HG02885 (cell line): ENCODE measurements at regions not wholly inside any gene's neighbourhood (a gene's known extent, or its start where the extent isn't known, plus 50 kb on each side); places are given as distances from the start of the nearest gene placed in this dataset.
"Not testable (repeated sequence)": the region's sequence is repeated elsewhere in the genome, so short reads cannot be mapped to it uniquely, and the experiment has no call there.

ENCODE experiments used
- ATAC-seq: cut with Tn5 transposase; IDR thresholded peaks from one replicate; pipeline ENCODE4 v1.9.1; 2021; ENCODE audit warnings: mild to moderate bottlenecking; ENCODE audit not compliant: unreplicated experiment, poor library complexity

DNA sequence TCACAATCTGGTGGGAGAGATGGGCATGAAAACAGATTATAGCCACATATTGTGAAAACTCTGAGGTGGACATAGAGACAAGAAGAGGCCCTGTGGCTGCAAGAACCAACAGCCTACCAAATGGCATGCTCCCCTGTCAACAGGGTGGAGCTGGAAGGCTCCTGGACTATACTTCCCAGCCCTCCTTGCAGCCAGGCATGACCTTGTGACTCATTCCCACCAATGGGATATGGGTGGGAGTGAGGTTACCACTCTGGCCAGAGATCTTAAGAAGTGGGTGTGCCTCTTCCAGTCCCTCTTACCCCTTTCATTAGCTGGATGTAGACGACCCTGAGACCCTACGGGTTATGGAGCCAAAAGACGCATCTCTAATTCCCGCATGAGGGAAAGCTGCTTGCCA is 126.4 kb upstream of the ZBED5 start:
- no peak for ATAC-seq

DNA sequence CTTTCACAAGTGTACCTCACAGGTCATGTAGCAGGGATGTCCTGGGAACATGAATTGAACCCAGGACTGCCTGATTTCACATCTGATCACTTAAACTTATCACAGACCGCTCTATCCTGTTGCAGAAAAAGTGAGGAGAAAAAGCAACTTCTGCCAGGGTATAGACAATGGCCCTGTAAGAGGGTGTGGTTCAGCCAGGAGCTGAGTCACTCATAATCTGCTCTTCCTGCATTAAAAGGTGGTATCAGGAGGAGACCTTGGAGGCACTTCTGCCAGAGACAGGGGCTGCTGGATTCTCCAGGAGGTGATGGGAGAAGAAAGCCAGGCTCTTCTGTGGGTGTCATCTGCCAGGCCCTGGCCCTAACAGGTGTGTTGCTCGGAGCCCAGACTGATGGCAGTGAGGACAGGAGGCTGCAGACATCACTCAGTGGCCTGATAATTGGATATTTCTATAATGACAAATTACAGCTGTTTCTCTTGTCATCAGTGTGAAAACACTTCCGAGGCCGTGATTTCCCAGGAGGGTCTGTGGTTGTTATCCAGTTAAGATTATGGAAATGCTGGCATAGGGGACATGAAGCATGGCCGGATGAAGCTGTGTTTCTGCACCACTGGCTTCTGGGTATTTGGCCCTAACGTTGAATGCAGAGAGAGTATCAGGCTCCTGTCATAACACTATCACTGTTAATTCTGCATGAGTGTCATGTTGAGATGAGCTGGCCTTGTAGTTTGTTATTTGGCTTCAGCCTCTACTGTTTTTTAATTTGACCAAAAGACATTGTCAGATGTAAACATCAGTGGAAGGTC is 125.1 kb upstream of the ZBED5 start:
- no peak for ATAC-seq

DNA sequence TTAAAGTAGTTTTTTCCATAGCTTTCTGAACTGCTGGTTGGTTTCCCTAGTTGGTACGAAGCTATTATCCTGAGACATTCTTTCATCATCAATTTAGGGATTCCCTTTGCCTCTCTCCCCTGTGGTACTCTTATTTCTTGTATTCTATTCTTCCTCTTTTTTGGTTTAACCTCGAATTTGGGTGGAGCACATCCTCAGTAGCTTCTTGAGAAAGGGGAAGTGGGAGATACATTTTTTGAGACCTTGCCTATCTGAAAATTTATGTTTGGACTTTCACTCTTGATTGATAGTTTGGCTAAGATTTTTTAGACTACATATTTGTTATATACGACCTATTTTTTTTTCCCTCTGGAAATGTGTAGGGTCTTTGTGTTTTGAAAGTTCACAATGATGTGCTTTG is 121.7 kb upstream of the ZBED5 start:
- ATAC-seq = no peak

DNA sequence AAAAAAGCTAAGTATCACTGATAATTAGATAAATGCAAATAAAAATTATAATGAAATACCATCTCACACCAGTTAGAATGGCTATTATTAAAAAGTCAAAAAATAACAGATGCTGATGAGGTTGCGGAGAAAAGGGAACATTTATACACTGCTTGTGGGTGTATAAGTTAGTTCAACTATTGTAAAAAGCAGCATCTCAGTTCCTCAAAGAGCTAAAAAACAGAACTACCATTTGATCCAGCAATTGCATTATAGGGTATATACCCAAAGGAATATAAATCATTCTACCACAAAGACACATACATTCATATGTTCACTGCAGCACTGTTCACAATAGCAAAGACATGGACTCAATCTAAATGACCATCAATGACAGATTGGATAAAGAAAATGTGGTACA is 120.3 kb upstream of the ZBED5 start:
- no peak for ATAC-seq

DNA sequence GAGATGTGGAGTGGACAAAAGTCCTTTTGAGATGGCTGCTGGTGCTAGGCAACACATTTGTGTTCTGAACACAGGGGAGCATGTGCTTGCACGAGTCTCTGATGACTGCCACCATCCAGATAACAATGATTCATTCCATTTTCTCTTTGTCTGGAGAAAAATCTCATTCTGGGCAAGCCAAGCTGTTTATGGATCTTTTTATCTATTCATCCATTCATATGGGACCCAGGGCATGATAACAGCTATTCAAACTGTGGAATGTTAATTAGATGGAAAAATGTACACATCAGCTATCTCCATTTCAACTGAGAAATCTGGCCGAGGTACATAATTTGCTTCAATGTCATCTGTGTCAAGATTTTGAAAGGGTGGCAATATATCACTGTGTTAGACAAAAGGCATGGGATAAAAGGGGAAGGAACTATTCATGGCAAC is 117.5 kb upstream of the ZBED5 start:
- ATAC-seq = no peak

DNA sequence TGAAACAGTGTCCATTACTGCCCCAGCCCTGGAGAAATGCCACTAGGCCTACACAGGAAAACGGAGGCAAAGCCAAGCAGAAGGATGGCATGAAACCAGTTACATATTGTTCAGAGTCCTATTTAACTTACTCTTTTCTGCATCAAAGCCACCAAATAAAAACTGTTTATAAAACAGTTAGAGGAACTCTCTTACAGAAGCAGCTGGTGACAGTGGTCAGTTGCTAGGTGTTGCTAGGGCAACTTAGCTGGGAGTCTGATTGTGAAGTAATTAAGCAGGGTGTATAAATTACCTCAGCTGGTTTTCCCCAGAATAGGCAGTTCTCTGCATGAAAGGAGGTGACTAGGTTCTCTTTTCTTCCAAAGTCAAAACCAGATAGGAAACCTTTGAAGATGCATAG is 115.6 kb upstream of the ZBED5 start:
- ATAC-seq = no peak

DNA sequence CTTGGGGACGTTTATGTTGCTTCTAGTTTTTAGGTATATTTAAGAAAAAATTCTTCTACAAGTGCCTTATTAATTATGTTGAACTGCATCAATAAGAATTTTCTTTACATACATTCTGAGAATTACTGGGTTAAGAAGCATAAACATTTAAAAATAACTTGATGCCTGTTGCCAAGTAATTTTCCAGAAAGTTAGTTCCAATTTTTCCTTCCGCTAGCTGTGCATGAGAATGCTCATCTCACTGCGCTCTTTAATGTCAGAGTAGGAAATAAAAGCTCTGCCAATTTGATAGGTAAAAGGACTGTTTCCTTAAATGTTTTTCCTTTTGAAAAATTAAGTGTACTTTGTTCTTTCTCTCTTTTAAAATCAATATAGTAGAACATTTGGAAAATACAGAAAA is 113.1 kb upstream of the ZBED5 start:
- ATAC-seq = no peak

DNA sequence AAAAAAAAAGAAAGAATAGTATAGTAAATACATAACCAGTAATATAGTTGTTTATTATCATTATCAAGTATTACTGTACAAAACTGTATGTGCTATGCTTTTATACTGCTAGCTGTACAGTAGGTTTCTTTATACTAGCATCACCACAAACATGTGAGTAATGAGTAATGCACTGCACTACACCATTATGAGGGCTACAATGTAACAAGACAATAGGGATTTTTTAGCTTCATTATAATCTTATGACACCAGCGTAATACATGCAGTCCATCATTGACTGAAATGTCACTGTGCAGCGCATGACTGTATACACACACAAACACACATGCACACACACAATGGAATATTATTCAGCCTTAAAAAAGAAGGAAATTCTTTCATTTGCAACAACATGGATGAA is 111.5 kb upstream of the ZBED5 start:
- no peak for ATAC-seq

DNA sequence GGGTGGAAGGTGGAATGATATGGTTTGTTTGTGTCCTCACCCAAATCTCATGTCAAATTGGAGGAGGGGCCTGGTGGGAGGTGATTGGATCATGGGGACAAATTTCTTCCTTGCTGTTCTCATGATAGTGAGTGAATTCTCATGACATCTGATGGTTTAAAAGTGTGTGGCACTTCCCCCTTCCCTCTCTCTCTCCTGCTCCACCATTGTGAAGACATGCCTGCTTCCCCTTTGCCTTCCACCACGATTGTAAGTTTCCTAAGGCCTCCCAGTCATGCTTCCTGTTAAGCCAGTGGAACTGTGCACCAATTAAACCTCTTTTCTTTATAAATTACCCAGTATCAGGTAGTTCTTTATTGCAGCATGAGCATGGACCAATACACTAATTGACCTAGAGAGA is 99.0 kb upstream of the ZBED5 start:
- ATAC-seq = not testable (repeated sequence)

DNA sequence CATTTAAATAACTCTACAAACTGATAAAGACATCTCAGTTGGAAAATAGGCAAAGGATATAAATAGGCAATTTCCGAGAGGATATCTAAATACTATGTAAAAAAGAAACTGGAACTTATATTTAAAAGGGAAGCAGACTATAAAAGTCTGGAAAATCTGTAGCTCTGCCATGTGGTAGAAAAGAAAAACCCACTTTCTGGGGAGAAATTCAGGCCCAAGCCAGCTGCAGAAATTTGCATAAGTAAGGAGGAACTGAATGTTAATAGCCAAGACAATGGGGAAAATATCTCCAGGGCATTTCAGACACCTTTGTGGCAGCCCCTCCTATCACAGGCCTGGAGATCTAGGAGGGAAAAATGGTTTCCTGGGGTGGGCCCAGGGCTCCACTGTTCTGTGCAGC is 97.8 kb upstream of the ZBED5 start:
- ATAC-seq = no peak

DNA sequence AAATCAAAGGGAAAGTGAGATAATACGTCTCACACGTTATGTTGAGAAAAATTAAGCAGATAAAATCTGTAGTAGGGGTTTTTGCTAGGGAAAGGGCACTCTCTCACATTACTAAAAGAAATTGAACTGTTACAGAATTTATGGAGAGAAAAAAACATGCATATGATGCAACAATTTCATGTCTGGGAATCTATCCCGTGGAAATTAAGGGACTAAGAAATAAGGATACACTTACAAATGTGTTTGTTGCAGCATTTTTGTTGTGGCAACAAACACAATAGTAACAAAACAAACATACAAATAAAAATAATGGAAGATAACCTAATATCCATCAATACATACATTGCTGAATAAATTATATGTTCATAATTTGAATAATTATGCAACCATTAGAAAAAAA is 96.3 kb upstream of the ZBED5 start:
- no peak for ATAC-seq

DNA sequence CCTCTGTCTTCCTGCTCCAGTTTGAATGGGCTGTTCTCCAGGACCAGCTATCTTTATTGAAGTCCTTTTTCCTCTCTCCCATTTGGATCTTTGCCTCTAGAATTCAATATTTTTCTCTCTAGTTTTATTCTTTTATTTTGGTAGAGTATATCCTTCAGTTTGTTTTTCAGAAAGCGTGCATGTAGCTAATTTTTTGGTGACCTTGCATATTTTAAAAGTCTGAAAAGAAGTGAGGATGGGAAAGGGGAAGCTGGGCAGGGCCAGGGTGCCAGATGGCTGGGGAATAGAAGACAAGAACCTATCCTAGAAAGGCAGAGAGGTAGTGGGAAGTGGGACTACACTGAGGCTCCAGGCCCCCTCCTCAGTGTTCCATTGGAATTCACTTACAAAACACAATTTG is 95.0 kb upstream of the ZBED5 start:
- ATAC-seq = no peak

DNA sequence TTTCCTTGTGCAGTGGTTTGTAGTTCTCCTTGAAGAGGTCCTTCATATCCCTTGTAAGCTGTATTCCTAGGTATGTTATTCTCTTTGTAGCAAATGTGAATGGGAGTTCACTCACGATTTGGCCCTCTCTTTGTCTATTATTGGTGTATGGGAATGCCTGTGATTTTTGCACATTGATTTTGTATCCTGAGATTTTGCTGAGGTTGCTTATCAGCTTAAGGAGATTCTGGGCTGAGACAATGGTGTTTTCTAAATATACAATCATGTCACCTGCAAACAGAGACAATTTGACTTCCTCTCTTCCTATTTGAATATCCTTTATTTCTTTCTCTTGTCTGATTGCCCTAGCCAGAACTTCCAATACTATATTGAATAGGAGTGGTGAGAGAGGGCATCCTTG is 90.1 kb upstream of the ZBED5 start:
- ATAC-seq = not testable (repeated sequence)

DNA sequence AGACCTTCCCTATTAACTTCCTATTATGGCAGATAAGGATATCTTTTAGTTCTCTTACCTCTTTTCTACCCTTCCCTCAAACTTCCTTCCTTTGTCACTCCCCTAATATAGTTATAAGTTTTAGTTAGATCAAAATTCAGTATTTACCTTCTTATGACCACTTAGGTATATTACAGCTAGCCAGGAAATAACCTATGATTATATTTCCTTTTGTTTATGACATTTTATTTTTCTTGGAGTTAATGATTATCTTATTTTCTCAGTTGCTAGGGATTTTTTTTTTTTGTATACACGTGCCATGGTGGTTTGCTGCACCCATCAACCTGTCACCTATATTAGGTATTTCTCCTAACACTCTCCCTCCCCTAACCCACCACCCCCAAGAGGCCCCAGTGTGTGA is 88.2 kb upstream of the ZBED5 start:
- no peak for ATAC-seq

DNA sequence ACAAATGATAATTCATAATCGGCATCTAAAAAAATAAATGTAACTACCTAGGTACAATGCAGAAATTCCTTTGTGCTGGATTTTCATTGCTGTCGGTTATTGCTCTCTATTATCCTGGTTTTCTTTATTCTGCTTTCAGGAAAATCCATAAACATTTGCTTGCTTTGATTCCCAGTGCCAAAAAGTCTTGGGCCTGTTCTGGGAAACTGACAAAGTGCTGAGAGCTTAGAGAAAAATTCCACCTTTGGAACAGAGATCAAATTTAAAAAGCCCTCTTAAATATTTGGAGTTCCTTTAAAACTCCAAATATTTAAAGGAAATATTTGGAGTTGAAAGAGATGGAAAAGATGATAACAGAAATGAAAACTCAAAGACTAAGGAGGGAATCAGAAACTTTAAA is 87.3 kb upstream of the ZBED5 start:
- no peak for ATAC-seq

DNA sequence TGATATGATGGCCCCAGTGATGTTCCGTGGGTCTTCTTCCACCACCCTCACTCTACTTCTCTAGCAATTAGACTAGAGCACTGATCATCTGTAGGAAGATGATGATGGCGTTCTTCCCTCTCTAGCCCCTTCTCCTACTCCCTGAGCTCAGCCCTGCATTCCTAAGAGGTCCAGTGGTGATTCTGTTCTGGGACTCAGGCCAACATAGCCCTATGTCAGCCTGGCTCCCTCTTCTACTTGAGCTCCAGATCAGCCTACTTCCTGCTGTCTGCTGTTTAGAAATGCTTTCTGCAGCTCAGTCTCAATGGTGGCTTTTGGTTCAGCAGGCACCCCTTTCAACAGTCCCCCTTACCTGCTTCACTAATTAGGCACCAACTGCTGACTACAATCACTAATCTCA is 86.1 kb upstream of the ZBED5 start:
- no peak for ATAC-seq

DNA sequence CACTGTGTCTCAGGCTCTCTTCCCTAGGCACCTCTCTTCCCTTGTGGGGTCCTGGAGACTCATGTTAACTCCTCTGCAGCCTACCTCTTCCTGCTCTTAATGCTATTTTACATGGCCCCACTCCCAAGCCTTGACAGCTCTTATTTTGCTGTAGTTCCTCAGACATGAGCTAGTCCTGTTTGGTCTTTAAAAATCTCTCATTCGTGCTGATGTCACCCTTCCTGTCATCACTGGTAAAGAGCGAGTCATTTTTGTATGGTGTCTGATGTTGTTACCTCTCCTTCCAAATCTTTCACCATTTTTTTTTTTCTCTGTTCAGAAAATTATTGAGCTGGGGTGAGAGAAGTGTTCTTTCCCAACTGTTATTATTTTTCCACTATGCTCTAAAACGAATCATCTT is 84.8 kb upstream of the ZBED5 start:
- no peak for ATAC-seq

DNA sequence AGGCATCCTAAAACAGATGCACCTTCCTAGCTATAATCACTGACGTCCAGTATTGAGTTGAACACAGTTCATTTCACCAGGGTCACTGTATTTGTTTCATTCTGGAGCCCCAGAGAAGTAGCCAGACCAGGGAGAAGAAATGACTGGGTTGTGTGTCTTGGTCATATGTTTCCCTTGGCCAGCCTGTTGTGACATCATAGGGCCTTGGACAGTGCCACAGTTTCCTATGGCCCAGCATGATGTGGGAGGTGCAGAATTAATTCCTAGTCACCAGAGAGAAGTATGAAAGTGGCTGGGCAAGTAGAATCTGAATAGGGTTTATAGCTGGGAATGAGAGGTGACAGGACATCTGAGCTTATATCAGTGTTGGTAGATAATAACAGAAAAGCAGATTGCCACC is 84.0 kb upstream of the ZBED5 start:
- ATAC-seq = no peak

DNA sequence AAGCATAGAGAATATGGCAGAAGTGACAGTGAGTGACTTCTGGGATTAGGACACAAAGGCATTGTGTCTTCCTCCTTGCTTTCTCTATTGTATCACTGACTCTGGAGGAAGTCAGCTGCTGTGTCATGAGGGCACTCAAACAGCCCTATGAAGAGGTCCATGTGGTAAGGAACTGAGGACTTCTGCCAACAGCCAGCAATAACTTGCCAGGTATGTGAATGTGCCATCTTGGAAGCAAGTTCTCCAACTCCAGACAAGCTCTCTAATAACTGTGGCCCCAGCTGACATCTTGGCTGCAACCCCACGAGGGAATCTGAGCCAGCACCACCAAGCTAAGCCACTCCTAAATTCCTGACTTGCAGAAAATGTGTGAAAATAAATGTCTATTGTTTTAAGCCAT is 83.6 kb upstream of the ZBED5 start:
- no peak for ATAC-seq

DNA sequence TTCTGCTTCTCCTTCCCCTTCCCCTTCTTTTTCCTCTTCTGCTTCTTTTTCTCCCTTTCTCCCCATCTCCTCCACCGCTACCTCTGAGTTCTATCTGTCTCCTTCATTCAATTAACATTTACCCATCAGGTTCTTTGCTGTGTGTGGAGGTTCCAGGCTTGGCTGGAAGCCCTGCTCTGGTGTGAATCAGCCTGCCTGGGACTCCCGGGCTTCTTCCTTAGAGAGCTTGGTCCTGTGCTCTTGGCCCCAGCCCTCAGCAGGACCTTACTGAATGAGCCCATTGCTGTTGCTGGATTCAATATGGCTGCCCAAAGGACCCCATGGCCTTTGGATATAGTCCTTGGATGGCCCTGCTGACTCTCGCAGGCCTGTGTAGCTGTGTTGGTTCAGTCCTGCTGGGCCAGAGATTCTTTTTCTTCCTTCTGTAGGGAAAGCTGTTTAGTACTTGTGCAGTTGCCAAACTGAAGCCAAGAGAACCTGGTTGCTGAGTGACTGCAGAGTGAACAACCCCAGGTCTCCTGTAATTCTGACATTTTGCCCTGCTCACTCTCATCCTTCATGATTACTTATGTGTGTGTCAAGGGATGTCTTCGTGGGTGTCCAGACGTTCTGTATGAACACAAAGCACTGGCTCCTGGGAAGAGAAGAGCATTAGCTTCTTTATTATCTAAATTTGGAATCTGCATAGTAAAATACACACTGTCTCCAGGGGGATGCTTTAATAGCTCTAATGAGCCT is 81.0 kb upstream of the ZBED5 start:
- no peak for ATAC-seq

DNA sequence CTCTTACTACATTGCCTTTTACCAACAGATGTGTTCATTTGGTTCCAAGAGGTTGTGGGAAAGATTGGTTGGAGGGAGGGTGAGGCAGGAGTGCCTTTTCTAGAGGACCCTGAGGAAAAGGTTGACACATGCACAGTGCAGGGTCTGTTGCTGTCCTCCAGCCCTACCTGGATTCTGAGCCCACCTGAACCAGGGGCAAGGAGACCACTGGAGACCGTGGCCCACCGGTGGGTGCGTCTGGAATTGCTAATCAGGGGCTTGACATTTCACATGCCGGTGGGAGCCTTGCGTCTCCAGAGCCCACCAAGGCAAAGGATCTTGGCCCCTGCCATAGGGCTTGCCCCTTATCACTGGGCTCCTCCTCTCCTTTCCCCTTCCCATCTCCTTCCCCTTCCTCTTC is 80.4 kb upstream of the ZBED5 start:
- ATAC-seq = no peak

DNA sequence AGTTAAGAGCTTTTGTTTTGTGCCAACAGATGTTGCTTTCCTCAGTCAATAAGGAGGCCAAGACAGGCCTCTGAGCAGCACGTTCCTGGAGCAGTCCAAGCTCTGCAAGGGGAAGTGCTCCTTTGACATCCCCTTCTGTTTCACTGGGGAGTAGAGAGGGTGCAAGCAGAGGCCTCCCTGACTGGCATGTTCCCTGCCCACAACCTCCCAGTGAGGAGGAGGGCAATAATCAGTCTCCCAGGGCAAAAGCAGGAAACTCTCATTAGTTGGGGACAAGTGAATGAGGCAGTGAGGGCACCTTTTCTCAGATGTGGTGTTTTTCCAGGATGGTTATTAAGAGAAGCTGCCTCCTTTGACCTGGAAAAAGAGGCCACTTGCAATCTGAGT is 79.5 kb upstream of the ZBED5 start:
- ATAC-seq = no peak
